Pancreas (tissue), 10 donors: ENCODE measurements at regions not wholly inside any gene's neighbourhood (a gene's known extent, or its start where the extent isn't known, plus 50 kb on each side); places are given as distances from the start of the nearest gene placed in this dataset.
"Not testable (repeated sequence)": the region's sequence is repeated elsewhere in the genome, so short reads cannot be mapped to it uniquely, and the experiment has no call there.

Experiments used
- ATAC-seq, 4 donors: fragments of 200-7000 bp; cut with Tn5 transposase; one replicate each; pipeline versions ENCODE4 v1.8.0 to v1.9.1; 2020; ENCODE audit warnings: mild to moderate bottlenecking in 4 of 4, moderate library complexity in 4 of 4
- DNase-seq, 6 donors: peaks; one replicate each; pipeline ENCODE4 v3.0.0-alpha.2; 2020
- FAIRE-seq: peaks from 2 replicates; lab custom pipeline; 2012; peaks lifted over from hg19 to GRCh38; lab: Jason Lieb, UNC
- H3K27ac ChIP-seq, 4 donors: fragments of 200-600 bp; sonication (generic); 1 replicate in 3 of 4; 2 replicates in 1 of 4; pipeline versions ENCODE4 v1.5.0 to v1.8.0; 2020
- H3K27me3 ChIP-seq, 4 donors: fragments of 200-600 bp; one replicate each; pipeline ENCODE4 v1.8.0; 2021
- H3K36me3 ChIP-seq, 3 donors: fragments of 200-600 bp; sonication (generic) in 1 of 3; one replicate each; pipeline versions ENCODE4 v1.5.0 to v1.8.0; 2020 to 2021
- H3K4me1 ChIP-seq, 3 donors: fragments of 200-600 bp; one replicate each; pipeline ENCODE4 v1.8.0; 2021
- H3K4me3 ChIP-seq, 4 donors: fragments of 200-600 bp; sonication (generic) in 2 of 4; one replicate each; pipeline versions ENCODE4 v1.5.0 to v1.8.0; 2020 to 2021
- H3K9me3 ChIP-seq, 4 donors: fragments of 200-600 bp; one replicate each; pipeline ENCODE4 v1.8.0; 2021
- WGBS, 2 donors: extraction: QIAGEN DNeasy Blood & Tissue Kit; methylation state at CpG; one replicate each; pipeline ENCODE4 v1.1.7; 2013; 5-methylcytosine and 5-hydroxymethylcytosine counted together
- intact Hi-C, 3 donors: fragments of 100-400 bp; cut with DNase I; formaldehyde crosslinking; loops; one replicate each; pipeline versions ENCODE4 v1.11.1 to v1.14.2; 2022
- TF ChIP-seq, protein P1 (sequence below), 4 donors: fragments of 200-600 bp; sonication (generic) in 3 of 4; IDR thresholded peaks; one replicate each; pipeline versions ENCODE4 v1.5.0 to v1.8.0; 2021; ENCODE audit warnings: antibody characterized with exemption in 4 of 4
- donor health status: healthy with polysubstance abuse.
- donor health status: DM: no; HTN: no; CAD: no; lungs with moderate emphysema.
- donor health status: DM: no; HTN: no; CAD: no.
- donor health status: control.
- donor health status: control.
- donor health status: Bipolar disorder and iron deficiency.
- donor health status: DM: yes; HTN: yes; CAD: no.
- donor health status: DM: no; HTN: no; CAD: no.
- donor health status: DM: no; HTN: no; CAD: no.
- donor health status: DM: yes; HTN: yes; CAD: no.

DNA sequence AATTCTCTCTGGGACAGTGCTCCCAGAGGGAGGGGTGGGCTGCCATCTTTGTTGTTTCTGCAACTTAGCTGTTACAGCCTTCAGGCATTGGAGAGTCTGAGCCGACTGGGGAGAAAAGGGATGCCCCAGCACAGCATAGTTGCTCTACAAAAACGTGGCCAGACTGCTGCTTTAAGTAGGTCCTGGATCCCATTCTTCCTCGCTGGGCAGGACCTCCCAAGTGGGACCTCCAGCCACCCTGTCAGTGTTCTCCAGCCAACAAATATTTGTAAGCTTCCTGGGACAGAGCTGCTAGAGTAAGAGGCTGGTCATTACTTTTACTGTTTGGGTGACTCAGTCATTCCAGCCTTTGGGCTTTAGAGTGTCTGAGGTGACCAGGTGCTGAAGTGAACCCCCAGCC, 292.7 kb upstream of the NREP start:
- intact Hi-C loops: no loop called here
- Histone ChIP-seq H3K9me3 (no peaks in the 10 kb centered on the region), H3K4me3 (no peak overlapping the region), H3K4me1 (no peaks in the 10 kb centered on the region), H3K36me3 (no peaks in the 10 kb centered on the region), H3K27me3 (no peaks in the 10 kb centered on the region), H3K27ac (no peak overlapping the region)
- FAIRE-seq (no peak), DNase-seq (no peak), ATAC-seq (no peak)
- TF ChIP-seq, protein P1, sequence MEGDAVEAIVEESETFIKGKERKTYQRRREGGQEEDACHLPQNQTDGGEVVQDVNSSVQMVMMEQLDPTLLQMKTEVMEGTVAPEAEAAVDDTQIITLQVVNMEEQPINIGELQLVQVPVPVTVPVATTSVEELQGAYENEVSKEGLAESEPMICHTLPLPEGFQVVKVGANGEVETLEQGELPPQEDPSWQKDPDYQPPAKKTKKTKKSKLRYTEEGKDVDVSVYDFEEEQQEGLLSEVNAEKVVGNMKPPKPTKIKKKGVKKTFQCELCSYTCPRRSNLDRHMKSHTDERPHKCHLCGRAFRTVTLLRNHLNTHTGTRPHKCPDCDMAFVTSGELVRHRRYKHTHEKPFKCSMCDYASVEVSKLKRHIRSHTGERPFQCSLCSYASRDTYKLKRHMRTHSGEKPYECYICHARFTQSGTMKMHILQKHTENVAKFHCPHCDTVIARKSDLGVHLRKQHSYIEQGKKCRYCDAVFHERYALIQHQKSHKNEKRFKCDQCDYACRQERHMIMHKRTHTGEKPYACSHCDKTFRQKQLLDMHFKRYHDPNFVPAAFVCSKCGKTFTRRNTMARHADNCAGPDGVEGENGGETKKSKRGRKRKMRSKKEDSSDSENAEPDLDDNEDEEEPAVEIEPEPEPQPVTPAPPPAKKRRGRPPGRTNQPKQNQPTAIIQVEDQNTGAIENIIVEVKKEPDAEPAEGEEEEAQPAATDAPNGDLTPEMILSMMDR (IDR thresholded peaks at IDR 0.05): no peak
- 66 to 76% methylated on average over 3 of the region's 3 CpGs for WGBS, 2 donors

DNA sequence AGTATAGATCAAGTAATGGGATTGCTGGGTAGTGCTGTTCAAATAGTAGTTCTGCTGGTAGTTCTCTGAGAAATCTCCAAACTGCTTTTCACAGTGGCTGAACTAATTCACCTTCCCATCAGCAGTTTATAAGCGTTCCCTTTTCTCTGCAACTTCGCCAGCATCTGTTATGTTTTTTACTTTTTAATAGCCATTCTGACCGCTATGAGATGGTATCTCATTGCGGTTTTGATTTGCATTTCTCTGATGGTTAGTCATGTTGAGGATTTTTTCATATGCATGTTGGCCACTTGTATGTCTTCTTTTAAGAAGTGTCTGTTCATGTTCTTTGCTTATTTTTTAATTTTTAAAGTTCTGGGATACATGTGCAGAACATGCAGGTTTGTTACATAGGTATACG, 279.2 kb upstream of the NREP start:
- Histone ChIP-seq H3K9me3 (no peaks in the 10 kb centered on the region), H3K4me3 (no peak overlapping the region), H3K27me3 (no peaks in the 10 kb centered on the region), H3K27ac (no peak overlapping the region), H3K4me1 (no peaks in the 10 kb centered on the region), H3K36me3 (no peaks in the 10 kb centered on the region)
- WGBS, 2 donors: 88 to 93% methylated on average over 5 of the region's 5 CpGs
- intact Hi-C loops: no loop called here
- TF ChIP-seq, protein P1 (IDR thresholded peaks at IDR 0.05): no peak
- ATAC-seq (no peak), FAIRE-seq (no peak), DNase-seq (no peak)

DNA sequence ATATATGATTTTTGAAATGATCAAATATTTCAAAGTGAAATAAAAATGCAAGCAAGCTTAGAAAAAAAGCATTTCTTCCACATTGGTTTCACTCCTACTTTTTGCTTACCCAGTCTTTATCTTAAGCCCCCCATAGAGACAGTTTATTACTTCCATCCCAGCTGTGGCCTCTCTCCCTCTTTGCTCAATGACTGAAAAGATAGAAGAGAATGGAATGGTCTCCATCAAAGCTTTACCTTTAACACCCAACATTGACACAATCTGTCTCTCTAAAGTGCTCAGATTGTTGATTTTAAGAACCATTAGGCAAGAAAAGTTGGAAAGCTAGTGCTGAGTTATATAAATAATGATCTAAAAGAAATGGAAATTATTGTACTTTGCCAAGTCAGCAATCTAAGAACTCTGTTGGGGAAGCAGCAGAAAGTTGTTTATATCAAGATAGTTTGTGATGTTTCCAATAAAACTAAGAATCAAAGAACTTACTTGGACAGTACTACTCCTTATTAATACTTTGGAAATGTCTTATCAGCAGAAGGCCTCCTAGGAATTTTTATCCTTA, 277.5 kb upstream of the NREP start:
- no peaks in the 10 kb centered on the region for H3K4me1 ChIP-seq
- DNase-seq (no peak), ATAC-seq (no peak), FAIRE-seq (no peak)
- H3K27me3 ChIP-seq: no peaks in the 10 kb centered on the region
- H3K4me3 ChIP-seq: no peak overlapping the region
- no peaks in the 10 kb centered on the region for H3K36me3 ChIP-seq
- no peak overlapping the region for H3K27ac ChIP-seq
- TF ChIP-seq, protein P1 (IDR thresholded peaks at IDR 0.05): no peak
- intact Hi-C loops: no loop called here
- no peaks in the 10 kb centered on the region for H3K9me3 ChIP-seq

DNA sequence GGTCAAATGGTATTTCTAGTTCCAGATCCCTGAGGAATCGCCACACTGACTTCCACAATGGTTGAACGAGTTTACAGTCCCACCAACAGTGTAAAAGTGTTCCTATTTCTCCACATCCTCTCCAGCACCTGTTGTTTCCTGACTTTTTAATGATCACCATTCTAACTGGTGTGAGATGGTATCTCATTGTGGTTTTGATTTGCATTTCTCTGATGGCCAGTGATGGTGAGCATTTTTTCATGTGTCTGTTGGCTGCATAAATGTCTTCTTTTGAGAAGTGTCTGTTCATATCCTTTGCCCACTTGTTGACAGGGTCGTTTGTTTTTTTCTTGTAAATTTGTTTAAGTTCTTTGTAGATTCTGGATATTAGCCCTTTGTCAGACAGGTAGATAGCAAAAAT, 269.9 kb upstream of the NREP start:
- H3K36me3 ChIP-seq, ATAC-seq, DNase-seq, FAIRE-seq, H3K4me1 ChIP-seq, H3K27me3 ChIP-seq, H3K4me3 ChIP-seq, H3K9me3 ChIP-seq, H3K27ac ChIP-seq: not testable (repeated sequence)
- intact Hi-C loops: loop anchor here in 1 of 3 donors (10.0 kb wide), 1 partner anchor 1268 kb away; no protein-coding TSS in a partner anchor
- WGBS, 2 donors: 73 to 75% methylated on average over 3 of the region's 3 CpGs

DNA sequence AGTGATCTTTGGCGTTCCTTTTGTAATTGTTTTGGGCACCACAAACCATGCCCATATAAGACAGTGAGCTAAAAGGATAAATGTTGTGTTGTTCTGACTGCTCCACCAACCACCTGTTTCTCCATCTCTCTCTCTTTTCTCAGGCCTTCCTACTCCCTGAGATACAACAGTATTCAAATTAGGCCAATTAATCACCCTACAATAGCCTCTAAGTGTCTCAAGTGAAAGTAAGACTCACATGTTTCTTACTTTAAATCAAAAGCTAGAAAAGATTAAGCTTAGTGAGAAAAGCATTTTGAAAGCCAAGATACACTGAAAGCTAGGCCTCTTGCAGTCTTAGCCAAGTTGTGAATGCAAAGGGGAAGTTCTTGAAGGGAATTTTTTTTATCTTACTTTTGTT, 268.8 kb upstream of the NREP start:
- TF ChIP-seq, protein P1 (IDR thresholded peaks at IDR 0.05): no peak
- Histone ChIP-seq H3K27ac (no peak overlapping the region), H3K4me1 (no peaks in the 10 kb centered on the region), H3K36me3 (no peaks in the 10 kb centered on the region), H3K4me3 (no peak overlapping the region), H3K9me3 (no peaks in the 10 kb centered on the region), H3K27me3 (no peaks in the 10 kb centered on the region)
- no peak for DNase-seq
- FAIRE-seq: no peak
- ATAC-seq: no peak
- intact Hi-C loops: loop anchor here in 1 of 3 donors (10.0 kb wide), 1 partner anchor 1269 kb away; no protein-coding TSS in a partner anchor
- 0% methylated on average over 1 of the region's 1 CpG for WGBS, 2 donors
